Progenitor cell of endocrine pancreas (in vitro differentiated cells): ENCODE measurements at regions not wholly inside any gene's neighbourhood (a gene's known extent, or its start where the extent isn't known, plus 50 kb on each side); places are given as distances from the start of the nearest gene placed in this dataset. TPM values are rescaled to one million over a fixed set of nuclear protein-coding genes. Genes with fewer than 3 reads are reported as not detected.

Experiments used
- DNase-seq: peaks from one replicate; pipeline ENCODE4 v3.0.0; 2021; ENCODE audit warnings: low spot score; ENCODE audit not compliant: unreplicated experiment
- H3K27ac Mint-ChIP-seq: 2 replicates; pipeline ENCODE4 v1.8.0; 2021; ENCODE audit warnings: mild to moderate bottlenecking, moderate library complexity, mixed read lengths
- H3K27me3 Mint-ChIP-seq: 2 replicates; pipeline ENCODE4 v1.8.0; 2021; ENCODE audit warnings: mixed read lengths
- H3K36me3 Mint-ChIP-seq: 2 replicates; pipeline ENCODE4 v1.8.0; 2022; ENCODE audit warnings: mixed read lengths; ENCODE audit not compliant: insufficient read depth
- H3K4me1 Mint-ChIP-seq: 2 replicates; pipeline ENCODE4 v1.8.0; 2021; ENCODE audit warnings: low read depth, mixed read lengths
- H3K4me3 Mint-ChIP-seq: 2 replicates; pipeline ENCODE4 v1.8.0; 2021; ENCODE audit warnings: low read depth, mild to moderate bottlenecking, moderate library complexity, mixed read lengths
- H3K9me3 Mint-ChIP-seq: 2 replicates; pipeline ENCODE4 v1.8.0; 2021; ENCODE audit warnings: low read depth, mixed read lengths
- microRNA-seq: library from miRNA; unstranded; fragments of <30 nt; microRNA quantifications from one replicate; pipeline ENCODE4 v1.1.0, GENCODE V29; 2020; ENCODE audit warnings: borderline number of aligned reads; ENCODE audit not compliant: unreplicated experiment
- TF ChIP-seq, protein P1 (sequence below): fragments of 200-600 bp; sonication (generic); IDR thresholded peaks from one replicate; pipeline ENCODE4 v1.5.0; 2021; ENCODE audit warnings: antibody characterized with exemption, mild to moderate bottlenecking; ENCODE audit not compliant: unreplicated experiment

DNA sequence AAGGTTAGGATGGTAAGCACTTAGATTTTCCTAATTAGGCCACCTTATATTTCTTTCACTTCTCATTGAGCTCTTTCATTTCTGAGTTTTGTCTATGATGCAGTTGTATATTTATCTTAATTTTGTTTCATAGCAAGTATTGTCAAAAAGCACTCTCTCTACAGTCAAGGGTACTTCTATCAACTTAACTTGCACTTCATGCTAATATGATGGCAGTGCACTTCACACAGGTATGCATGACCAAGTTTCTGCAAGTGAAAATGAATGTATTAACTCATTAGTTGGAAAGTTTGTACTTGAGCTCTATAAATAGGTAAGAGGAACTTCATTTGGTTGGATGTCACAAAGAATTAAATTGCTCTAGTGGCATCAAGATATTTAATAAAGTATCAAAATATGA lies 51.5 kb upstream of the CDH19 start:
- H3K4me1 Mint-ChIP-seq, result no peaks in the 10 kb centered on the region
- no peaks in the 10 kb centered on the region for H3K9me3 Mint-ChIP-seq
- H3K27ac Mint-ChIP-seq, result no peak overlapping the region
- no peaks in the 10 kb centered on the region for H3K27me3 Mint-ChIP-seq
- no peaks in the 10 kb centered on the region for H3K36me3 Mint-ChIP-seq
- TF ChIP-seq, protein P1, sequence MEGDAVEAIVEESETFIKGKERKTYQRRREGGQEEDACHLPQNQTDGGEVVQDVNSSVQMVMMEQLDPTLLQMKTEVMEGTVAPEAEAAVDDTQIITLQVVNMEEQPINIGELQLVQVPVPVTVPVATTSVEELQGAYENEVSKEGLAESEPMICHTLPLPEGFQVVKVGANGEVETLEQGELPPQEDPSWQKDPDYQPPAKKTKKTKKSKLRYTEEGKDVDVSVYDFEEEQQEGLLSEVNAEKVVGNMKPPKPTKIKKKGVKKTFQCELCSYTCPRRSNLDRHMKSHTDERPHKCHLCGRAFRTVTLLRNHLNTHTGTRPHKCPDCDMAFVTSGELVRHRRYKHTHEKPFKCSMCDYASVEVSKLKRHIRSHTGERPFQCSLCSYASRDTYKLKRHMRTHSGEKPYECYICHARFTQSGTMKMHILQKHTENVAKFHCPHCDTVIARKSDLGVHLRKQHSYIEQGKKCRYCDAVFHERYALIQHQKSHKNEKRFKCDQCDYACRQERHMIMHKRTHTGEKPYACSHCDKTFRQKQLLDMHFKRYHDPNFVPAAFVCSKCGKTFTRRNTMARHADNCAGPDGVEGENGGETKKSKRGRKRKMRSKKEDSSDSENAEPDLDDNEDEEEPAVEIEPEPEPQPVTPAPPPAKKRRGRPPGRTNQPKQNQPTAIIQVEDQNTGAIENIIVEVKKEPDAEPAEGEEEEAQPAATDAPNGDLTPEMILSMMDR, result no peak
- no peak overlapping the region for H3K4me3 Mint-ChIP-seq
- DNase-seq, result no peak

Small RNA genes in the stretch of these regions (microRNA-seq; reads per million reads assigned to microRNA genes)
- not detected for gene MIR5011
